D721Med (cell line): ENCODE measurements at regions not wholly inside any gene's neighbourhood (a gene's known extent, or its start where the extent isn't known, plus 50 kb on each side); places are given as distances from the start of the nearest gene placed in this dataset.

Source experiments
- DNase-seq: peaks from one replicate; pipeline ENCODE4 v3.0.0; 2011; ENCODE audit warnings: low spot score; ENCODE audit not compliant: insufficient read length
- FAIRE-seq: peaks from 2 replicates; lab custom pipeline; 2011; peaks lifted over from hg19 to GRCh38; lab: Jason Lieb, UNC
- TF ChIP-seq, protein P1 (sequence below): IDR thresholded peaks from 2 replicates; pipeline ENCODE4 v1.5.1; 2012; ENCODE audit warnings: mild to moderate bottlenecking, control low read depth; ENCODE audit not compliant: insufficient read depth; ENCODE audit errors: missing control alignments

DNA sequence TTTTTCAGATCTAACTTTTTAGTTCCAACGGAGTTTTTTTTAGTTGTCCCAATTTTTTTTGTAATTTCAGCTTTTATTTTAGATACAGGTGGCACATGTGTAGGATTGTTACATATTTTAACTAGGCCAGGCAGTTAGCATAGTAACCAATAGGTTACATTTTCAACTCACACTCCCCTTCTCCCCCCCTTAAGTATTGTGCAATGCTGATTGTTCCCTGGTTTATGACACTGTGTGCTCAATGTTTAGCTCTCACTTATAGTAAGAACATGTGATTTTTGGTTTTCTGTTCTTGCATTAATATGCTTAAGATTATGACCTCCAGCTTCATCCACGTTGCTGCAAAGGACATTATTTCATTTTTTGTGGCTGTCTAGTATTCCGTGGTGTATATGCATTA, 503.2 kb downstream of the CDH9 start:
- TF ChIP-seq, protein P1, sequence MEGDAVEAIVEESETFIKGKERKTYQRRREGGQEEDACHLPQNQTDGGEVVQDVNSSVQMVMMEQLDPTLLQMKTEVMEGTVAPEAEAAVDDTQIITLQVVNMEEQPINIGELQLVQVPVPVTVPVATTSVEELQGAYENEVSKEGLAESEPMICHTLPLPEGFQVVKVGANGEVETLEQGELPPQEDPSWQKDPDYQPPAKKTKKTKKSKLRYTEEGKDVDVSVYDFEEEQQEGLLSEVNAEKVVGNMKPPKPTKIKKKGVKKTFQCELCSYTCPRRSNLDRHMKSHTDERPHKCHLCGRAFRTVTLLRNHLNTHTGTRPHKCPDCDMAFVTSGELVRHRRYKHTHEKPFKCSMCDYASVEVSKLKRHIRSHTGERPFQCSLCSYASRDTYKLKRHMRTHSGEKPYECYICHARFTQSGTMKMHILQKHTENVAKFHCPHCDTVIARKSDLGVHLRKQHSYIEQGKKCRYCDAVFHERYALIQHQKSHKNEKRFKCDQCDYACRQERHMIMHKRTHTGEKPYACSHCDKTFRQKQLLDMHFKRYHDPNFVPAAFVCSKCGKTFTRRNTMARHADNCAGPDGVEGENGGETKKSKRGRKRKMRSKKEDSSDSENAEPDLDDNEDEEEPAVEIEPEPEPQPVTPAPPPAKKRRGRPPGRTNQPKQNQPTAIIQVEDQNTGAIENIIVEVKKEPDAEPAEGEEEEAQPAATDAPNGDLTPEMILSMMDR = no peak
- no peak for DNase-seq
- FAIRE-seq = no peak

DNA sequence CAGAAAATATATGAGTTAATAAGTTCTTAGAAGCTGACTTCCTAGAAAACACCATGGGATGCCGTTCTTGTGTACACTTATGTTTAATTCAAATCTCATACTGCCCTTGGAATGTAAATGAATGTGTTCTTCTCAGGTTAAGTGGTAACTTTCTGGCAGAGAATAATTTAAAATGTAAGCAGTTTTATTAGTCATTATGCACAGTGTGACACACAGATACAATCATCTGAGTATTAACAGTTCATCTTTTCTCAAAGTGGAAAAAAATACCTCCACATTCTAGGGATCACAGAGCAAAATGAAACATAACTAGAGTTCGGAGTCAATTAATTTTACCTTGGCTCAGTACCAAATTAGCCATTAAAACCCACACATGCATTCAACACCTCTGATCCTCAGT, 508.1 kb downstream of the CDH9 start:
- FAIRE-seq (no peak), DNase-seq (no peak)
- TF ChIP-seq, protein P1 = no peak

DNA sequence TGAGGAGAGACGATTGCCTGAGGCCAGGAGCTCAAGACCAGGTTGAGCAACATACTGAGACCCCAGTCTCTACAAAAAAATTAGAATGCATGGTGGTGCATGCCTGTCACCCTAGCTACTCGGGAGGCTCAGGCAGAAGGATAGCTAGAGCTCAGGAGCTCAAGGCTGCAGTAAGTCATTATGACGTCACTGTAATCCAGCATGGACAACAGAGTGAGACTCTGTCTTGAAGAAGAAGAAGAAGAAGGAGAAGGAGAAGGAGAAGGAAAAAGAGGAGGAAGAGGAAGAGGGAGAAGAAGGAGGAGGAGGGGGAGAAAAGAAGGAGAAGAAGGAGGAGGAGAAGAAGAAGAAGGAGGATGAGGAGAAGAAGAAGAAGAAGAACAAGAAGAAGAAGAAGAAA, 519.1 kb downstream of the CDH9 start:
- no peak for FAIRE-seq
- TF ChIP-seq, protein P1 = no peak

DNA sequence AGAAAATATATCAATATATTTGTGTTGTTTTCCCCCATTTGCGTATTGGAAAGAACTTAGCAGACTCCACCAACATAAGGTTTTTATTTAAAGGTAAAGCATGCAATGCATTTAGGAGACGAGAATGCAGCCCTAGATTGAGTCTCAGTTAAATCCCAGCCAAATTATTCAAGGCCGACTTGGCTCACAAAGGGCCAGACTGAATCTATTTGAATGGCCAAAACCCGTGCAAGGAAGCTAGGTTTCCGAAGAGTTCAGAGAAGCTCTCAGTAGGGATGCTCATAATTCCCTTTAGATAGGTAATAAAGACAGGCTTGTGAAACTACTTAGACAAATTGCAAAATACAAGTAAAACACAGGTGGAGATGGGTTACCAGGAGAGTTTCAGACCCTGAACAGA, 520.3 kb downstream of the CDH9 start:
- DNase-seq = no peak
- TF ChIP-seq, protein P1 = no peak
- no peak for FAIRE-seq

More for the DNA sequence above, 519.1 kb downstream of the CDH9 start:
- no peak for DNase-seq

DNA sequence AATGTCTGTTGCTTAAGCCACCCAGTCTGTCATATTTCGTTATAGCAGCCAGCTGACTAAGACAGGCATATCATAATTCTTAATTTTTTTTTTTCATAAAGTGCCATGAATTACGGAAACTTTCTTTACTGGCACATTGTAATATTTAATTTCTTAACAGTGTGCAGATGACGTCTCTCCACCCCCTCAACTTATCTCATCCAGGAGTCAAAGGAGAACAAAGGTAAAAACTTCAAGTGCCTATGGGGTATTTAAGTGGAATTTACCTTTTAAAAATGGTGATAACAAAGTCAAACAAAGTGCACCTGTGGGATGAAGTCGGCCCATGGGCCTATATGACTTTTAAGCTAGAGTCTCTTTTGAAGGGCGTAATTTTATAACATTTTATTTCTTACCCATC, 539.4 kb downstream of the CDH9 start:
- DNase-seq (no peak), FAIRE-seq (no peak)
- TF ChIP-seq, protein P1 = no peak

DNA sequence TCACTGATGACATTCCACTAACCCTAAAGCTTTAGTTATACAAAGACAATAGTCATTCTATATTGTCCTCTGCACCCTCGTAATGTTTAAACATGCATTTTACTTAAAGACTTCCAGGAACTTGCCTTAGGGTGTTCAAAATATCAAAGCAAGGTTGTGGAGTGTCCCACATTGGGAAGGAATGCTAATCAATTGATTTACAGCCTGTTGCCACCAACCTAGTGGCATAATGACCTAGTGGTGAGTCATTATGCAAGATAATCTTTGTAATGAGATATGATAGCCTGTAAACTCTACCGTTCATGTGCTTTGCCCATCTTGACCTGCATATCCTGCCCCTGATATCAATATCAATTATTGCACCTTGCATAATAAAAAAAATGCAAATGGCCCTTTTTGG, 542.9 kb downstream of the CDH9 start:
- TF ChIP-seq, protein P1 = no peak
- DNase-seq = no peak
- no peak for FAIRE-seq

DNA sequence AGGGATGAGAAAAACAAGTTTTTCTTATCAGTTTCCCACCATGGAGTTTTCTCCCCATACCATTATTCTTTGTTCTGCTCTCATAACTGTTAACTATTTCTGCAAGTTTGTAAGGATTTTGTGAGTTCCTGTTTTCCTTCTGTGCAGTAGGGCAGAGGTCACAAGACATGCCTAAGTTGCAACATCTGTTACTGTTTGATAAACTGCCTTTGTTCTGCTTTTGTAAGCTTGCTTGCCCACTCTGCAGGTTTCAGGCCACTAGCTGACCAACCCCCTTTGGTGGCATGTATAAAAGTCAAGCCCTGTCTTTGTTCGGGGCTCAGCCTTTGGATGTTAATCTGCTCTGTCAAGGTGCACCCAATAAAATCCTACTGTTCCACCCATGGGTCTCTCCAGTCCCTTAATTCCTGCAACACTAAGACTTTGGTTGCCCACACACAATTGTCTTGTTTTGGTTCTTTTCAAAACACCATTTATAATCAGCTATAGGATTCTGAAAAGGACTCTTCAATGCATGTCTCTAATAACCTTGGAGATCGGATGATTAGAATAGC, 545.4 kb downstream of the CDH9 start:
- TF ChIP-seq, protein P1 = no peak
- FAIRE-seq = no peak
- no peak for DNase-seq
